HL-60 (cell line): ENCODE measurements at regions not wholly inside any gene's neighbourhood (a gene's known extent, or its start where the extent isn't known, plus 50 kb on each side); places are given as distances from the start of the nearest gene placed in this dataset.

Source experiments
- DNase-seq, 2 experiments: peaks; one replicate each; pipeline ENCODE4 v3.0.0-alpha.2; 2010 to 2020; ENCODE audit warnings: low read depth in 1 of 2, low spot score in 1 of 2
- H3K27ac ChIP-seq: fragments of 250-450 bp; sonication (Bioruptor Pico); replicated peaks from 2 replicates; pipeline ENCODE4 v1.5.1; 2020; ENCODE audit warnings: mild to moderate bottlenecking, moderate library complexity
- H3K27me3 ChIP-seq: fragments of 250-450 bp; sonication (Bioruptor Pico); 2 replicates; pipeline ENCODE4 v1.5.1; 2021; ENCODE audit warnings: mild to moderate bottlenecking, moderate library complexity; ENCODE audit not compliant: insufficient read depth, poor library complexity, severe bottlenecking
- H3K4me3 ChIP-seq: replicated peaks from 2 replicates; pipeline ENCODE4 v1.5.1; 2011; ENCODE audit warnings: mild to moderate bottlenecking, control low read depth, low read length; ENCODE audit not compliant: insufficient read depth
- CTCF ChIP-seq: IDR thresholded peaks from one replicate; pipeline ENCODE4 v1.5.1; 2011; ENCODE audit warnings: low read length, control low read depth, inconsistent platforms; ENCODE audit not compliant: insufficient read depth
- GABPA ChIP-seq: IDR thresholded peaks from 2 replicates; pipeline ENCODE4 v1.6.1; 2012; ENCODE audit warnings: low read depth
- POLR2AphosphoS5 ChIP-seq: IDR thresholded peaks from 2 replicates; pipeline ENCODE4 v1.6.1; 2012; ENCODE audit warnings: low read depth
- REST ChIP-seq: IDR thresholded peaks from 2 replicates; pipeline ENCODE4 v1.6.1; 2012; ENCODE audit warnings: low read depth; ENCODE audit not compliant: insufficient replicate concordance
- SPI1 ChIP-seq: IDR thresholded peaks from 2 replicates; pipeline ENCODE4 v1.6.1; 2012; ENCODE audit warnings: low read depth, mild to moderate bottlenecking, borderline replicate concordance

GRCh38 chr4:188942606-188943005 lies 803.4 kb downstream of the TRIML1 start:
- no peak overlapping the region for H3K27ac ChIP-seq
- H3K4me3 ChIP-seq = no peak overlapping the region
- no peaks in the 10 kb centered on the region for H3K27me3 ChIP-seq
- TF ChIP-seq GABPA = no peak
- no peak for TF ChIP-seq CTCF
- no peak for TF ChIP-seq POLR2AphosphoS5
- TF ChIP-seq SPI1 = no peak
- TF ChIP-seq REST = no peak
- no peak for DNase-seq

DNA sequence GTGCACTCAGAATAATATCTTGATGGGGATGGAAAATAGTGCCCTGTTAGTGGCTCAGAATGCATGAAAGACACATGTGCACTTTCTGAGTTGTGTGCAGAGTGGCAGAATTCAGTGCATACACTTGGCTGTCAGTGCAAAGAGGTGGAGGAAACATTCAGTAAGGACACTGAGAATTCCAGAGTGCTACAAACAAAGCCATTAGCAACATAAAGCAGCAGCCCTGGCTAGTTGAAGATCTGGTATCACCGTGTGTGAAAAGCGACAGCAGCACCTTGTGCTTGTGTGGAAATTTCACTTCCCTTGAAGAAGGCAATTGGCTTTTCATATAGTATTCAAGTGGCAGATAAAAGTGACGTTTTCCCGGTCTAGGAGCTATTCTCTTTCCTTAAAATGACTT lies 810.4 kb downstream of the TRIML1 start:
- DNase-seq = no peak
- H3K4me3 ChIP-seq = no peak overlapping the region
- TF ChIP-seq REST = no peak

DNA sequence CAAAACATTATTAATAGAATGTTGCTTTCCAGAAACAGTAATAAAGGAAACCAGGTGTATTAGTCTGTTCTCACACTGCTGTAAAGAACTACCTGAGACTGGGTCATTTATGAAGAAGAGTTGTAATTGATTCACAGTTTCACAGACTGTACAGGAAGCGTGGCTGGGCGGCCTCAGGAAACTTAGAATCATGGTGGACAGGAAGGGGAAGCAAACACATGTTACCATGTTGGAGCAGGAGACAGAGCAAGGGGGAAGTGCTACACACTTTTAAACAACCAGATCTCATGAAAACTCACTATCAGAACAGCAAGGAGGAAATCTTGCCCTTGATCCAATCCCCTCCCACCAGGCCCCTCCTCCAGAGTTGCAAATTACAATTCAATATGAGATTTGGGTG lies 815.8 kb downstream of the TRIML1 start:
- Histone ChIP-seq H3K27me3 (no peaks in the 10 kb centered on the region), H3K27ac (no peak overlapping the region), H3K4me3 (no peak overlapping the region)
- no peak for DNase-seq
- peak; percentile 38; the same call in 1 of the 2 replicates for TF ChIP-seq GABPA
- 0 out of 2 replicates have a peak, but pooled peaks have one; percentile 7 for TF ChIP-seq SPI1
- no peak for TF ChIP-seq REST

More for the DNA sequence above, 810.4 kb downstream of the TRIML1 start:
- no peaks in the 10 kb centered on the region for H3K27me3 ChIP-seq
- H3K27ac ChIP-seq = no peak overlapping the region

- H3K27ac ChIP-seq = no peak overlapping the region
- no peak overlapping the region for H3K4me3 ChIP-seq
- H3K27me3 ChIP-seq = no peaks in the 10 kb centered on the region
- DNase-seq = no peak
- TF ChIP-seq POLR2AphosphoS5 (no peak), SPI1 (no peak), GABPA (no peak), CTCF (no peak), REST (no peak)
These were observed 817.3 kb downstream of the TRIML1 start for GRCh38 chr4:188956566-188956965.
